ENCODE measurements at regions not wholly inside any gene's neighbourhood (a gene's known extent, or its start where the extent isn't known, plus 50 kb on each side); places are given as distances from the start of the nearest gene placed in this dataset.

GRCh38 chr15:100762289-100762688 lies 117.3 kb upstream of the ALDH1A3 start:
- TF ChIP-seq POLR2A (IDR thresholded peaks at IDR 0.05; ENCODE audit: borderline replicate concordance, extremely low read depth, insufficient read depth, insufficient read length) (no peak), JUND (IDR thresholded peaks at IDR 0.05) (no peak), SIN3A (IDR thresholded peaks at IDR 0.05; ENCODE audit: low read depth) (no peak), ATF3 (IDR thresholded peaks at IDR 0.05) (no peak)
- TF ChIP-seq, protein P1, sequence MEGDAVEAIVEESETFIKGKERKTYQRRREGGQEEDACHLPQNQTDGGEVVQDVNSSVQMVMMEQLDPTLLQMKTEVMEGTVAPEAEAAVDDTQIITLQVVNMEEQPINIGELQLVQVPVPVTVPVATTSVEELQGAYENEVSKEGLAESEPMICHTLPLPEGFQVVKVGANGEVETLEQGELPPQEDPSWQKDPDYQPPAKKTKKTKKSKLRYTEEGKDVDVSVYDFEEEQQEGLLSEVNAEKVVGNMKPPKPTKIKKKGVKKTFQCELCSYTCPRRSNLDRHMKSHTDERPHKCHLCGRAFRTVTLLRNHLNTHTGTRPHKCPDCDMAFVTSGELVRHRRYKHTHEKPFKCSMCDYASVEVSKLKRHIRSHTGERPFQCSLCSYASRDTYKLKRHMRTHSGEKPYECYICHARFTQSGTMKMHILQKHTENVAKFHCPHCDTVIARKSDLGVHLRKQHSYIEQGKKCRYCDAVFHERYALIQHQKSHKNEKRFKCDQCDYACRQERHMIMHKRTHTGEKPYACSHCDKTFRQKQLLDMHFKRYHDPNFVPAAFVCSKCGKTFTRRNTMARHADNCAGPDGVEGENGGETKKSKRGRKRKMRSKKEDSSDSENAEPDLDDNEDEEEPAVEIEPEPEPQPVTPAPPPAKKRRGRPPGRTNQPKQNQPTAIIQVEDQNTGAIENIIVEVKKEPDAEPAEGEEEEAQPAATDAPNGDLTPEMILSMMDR (IDR thresholded peaks at IDR 0.05 in 2 of 3, conservative IDR thresholded peaks at IDR 0.05 in 1 of 3; ENCODE audit: borderline replicate concordance in 1 of 3, insufficient read depth in 1 of 3, low read depth in 2 of 3, low read length in 2 of 3): no peak
